HG02981 (cell line): ENCODE measurements at regions not wholly inside any gene's neighbourhood (a gene's known extent, or its start where the extent isn't known, plus 50 kb on each side); places are given as distances from the start of the nearest gene placed in this dataset.
"Not testable (repeated sequence)": the region's sequence is repeated elsewhere in the genome, so short reads cannot be mapped to it uniquely, and the experiment has no call there.

Experiments used
- ATAC-seq: cut with Tn5 transposase; IDR thresholded peaks from one replicate; pipeline ENCODE4 v1.9.1; 2021; ENCODE audit warnings: mild to moderate bottlenecking, moderate library complexity; ENCODE audit not compliant: unreplicated experiment

- no peak for ATAC-seq
Observed at GRCh38 chr13:97520061-97520460, 86.1 kb downstream of the RAP2A start.

DNA sequence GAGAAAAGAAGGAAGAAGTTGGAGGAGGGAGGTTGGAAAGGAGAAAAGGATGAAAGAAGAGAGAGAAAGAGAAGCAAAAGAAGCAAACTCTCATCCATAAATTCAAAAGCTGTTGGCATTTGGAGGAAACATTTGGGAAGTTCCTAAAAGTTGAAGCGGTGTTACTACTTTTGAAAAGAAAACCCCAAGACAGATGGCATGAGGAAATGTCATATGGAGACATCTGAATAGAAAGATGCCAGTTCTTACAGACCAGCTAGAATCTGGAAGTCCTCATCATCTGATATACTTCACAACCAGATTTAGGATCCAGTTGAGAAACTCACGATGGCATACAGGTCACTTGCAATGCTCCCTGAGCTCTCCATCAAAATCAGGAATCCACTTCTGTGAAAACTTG is 86.9 kb downstream of the RAP2A start:
- ATAC-seq: no peak

DNA sequence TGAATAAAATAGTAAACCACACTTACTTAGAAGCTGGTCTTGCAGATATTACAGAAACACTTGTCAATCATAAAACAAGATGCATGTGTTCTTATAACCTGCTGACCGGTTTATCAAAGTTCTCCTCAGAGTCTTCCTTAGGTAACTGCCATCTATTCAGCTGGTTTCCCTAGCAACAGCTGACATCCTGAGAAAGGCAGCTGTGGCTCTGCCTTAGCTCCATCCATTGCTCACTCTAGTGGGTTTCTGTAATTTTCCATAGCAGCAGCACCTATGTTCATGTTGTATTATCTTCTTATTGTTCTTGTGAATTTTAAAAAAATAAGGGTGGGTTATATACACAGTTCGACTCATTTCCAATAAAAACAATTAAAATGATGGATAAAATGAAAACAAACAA is 87.8 kb downstream of the RAP2A start:
- no peak for ATAC-seq

- ATAC-seq: no peak
Observed at GRCh38 chr13:97522243-97522642, 88.3 kb downstream of the RAP2A start.

DNA sequence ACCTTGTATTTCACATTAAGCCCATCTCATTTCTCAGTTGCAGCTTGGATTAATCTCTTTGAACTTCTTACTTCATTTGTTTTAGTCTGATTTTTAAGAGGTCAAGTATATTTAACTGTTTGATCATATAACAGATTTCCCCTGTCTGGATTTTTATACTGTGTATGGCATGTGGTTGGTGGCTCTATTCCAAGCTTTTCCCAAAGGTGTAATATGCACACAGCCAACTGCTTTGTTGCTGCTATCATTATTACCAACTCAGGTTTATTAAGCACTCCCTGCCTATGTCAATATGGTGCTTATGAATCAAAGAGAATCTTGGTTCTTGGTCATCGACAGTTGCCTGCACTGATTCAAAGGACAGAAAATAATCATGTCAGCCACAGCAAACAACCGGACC is 92.6 kb downstream of the RAP2A start:
- ATAC-seq: no peak

DNA sequence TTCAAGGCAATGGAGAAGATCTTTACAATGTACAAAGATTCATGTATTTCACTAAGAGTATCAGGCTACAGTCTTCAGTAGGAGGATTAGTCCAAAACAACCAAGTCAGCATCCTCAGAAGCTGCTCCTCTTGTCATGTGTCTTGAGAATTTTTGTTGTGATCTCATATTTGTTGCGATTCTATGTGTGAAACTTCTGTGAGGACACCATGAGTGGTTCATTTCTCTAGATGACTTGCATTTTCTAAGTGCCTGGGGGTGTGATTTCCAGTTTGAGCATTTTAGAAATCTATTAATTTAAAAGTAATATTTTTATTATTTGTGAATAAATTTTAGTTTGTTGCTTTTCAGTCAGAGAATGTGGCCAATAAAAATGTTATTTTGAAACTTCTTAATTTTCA is 94.5 kb downstream of the RAP2A start:
- ATAC-seq: no peak

GRCh38 chr13:97534540-97534939 is 100.6 kb downstream of the RAP2A start:
- ATAC-seq: no peak

DNA sequence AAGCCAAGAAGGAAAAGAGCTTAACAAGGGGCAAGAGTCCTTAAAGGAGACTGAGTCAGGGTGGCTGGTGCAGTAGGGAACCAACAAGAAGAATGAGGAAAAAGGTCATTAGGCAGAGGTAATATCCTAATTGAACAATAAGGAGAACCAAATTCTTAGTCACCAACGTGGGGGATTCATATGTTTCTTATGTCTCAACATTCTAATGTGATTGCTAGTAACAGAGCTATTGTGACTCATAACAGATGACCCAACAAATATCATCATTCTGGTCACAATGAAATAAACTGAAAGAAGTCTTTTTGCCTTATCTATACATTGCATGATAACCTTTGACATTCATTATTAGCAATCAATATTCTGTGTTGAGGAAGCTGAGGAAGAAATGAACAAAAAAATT is 101.6 kb downstream of the RAP2A start:
- ATAC-seq: no peak

- peak; percentile 65 for ATAC-seq
Observed at GRCh38 chr13:97537110-97537509, 103.1 kb downstream of the RAP2A start.

DNA sequence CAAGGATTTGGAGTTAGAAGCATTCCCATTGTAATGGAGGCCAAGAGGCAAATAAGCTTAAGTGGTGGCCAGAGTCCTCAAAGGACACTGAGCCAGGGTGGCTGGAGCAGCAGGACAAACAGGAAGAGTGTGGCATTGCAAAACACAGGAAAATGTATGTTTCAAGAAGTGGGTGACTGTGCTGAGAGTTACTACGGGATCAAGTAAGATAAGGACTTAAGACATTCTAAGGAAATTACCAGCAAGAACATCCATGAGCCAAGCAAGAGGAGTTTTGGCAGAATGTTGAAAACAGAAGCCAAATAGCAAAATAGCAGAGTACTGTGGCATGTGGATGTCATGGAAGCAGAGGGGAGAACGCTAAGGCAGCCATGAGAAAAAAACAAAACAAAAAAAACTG is 104.2 kb downstream of the RAP2A start:
- ATAC-seq: no peak

DNA sequence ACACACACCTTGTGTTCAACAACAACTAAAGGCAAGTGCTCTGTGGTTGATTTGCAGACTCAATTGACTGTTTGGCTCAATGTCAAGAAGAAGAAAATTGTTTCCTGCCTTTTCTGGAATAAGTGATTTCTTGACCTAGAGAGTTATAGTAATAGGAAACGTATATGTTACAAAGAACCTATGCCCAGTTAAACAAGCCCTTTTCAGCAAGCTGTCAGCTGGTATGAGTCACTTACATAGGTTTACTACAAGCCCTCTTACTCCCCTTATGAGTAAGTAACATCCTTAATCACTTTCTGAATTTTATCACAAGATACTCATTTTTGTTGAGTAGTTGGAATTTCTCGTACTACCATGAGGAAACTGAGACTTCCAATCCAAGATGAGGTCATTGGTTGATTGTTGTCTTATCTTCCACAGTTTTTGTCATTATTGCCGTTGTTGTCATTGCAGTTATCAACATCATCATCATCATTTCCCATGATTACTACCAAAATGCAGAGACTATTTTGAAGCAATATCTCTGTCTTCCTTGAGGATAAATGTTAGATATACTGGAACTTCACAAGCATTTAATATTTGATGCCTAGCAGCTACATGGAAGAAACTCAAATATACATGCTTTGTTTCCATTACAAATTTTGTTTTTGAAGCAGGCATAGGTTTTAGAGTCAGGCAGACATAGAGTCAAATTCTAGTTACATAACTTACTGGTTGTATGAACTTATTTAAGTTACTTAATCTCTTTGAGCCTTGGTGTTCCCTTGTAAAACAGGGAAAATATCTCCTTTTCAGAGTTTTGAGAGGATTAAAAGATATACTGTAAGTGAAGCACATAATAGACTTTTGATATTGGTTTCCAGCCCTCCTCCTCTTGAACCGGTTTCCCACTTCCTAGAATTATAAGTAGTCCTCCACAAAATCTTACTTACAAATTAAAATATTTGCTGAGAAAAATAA is 106.0 kb downstream of the RAP2A start:
- ATAC-seq: peak; percentile 60

GRCh38 chr13:97540696-97541095 is 106.7 kb downstream of the RAP2A start:
- ATAC-seq: no peak

DNA sequence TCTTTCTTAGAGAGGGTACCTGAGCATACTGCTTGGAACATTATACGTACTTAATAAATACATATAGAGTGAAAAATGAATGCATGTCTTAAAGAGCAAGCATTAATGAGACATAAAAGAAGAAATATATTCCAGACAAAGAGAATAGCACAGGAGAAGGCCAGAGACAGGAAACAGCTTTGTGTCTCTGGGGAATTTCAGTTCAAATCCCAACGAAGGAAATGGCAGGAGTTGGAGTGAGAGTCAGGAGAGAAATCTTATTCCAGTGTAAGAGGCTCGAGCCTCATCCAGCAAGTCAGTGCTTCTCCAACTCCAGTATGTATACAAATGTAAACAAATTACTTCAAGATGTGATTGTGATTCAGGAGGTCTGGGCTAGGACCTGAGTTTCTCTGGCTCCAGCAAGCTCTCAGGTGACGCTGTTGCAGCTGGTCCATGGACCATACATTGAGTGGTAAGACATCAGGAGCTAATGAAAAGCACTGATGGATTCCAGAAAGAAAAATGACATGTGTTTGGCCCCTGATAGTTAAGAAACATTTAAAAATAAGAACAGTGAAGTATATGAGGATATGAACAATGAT is 108.2 kb downstream of the RAP2A start:
- ATAC-seq: no peak

DNA sequence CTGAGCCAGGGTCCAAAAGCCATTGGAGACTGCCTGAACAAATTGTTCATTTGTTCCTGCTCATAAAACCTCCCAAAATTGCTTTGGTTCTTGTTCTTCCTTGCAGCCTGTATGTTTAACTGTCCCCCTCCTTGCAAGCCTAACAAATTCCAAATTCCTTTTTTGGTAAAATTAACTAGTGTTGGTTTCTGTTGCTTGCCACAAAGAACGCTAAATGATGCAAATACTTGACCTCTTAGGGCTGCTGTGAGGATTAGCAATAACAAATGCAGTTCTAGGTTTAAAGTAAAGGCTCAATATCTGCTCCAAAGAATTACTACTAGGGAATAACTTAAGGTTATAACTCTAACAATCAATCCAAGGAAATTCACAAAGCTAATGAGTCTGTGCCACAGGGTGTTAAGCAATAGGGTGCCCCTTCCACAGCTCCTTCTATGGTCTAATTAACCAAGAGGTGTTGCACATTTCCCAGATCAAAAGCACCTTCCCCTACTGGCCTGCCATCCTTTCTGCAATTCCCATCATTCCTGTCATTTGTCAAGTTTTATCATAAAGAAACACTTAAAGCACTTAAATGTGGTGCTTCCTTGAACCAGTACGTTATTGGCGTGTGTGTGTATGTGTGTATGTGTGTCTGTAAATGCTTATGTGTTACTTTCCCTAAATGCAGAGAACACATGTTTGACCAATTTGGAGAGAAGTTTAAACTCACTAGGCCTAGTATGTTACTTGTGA is 110.2 kb downstream of the RAP2A start:
- ATAC-seq: no peak

- not testable (repeated sequence) for ATAC-seq
Observed at GRCh38 chr13:97544971-97545499, 111.1 kb downstream of the RAP2A start.

- no peak for ATAC-seq
Observed at GRCh38 chr13:97548138-97548537, 114.2 kb downstream of the RAP2A start.

GRCh38 chr13:97548711-97549110 is 114.7 kb downstream of the RAP2A start:
- ATAC-seq: no peak

- ATAC-seq: no peak
Observed at GRCh38 chr13:97549201-97549600, 115.2 kb downstream of the RAP2A start.

- no peak for ATAC-seq
Observed at GRCh38 chr13:97554496-97554895, 120.5 kb downstream of the RAP2A start.

DNA sequence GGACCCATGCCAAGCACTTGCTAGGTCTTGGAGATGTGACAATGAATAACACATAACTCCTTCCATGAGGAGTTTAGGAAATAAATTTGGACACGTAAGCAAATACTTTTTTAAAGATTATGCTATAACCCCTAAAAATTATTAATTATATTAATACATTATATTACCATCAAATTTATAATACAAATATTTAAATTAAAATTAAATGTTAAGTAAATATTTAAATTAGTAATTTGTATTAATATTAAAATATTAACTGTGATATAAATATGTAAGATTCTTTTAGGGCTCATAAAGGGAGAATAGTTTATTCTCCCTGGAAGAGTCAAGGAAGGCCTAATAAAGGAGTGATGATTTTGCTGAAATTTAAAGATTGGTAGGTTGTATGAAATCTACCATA is 121.1 kb downstream of the RAP2A start:
- no peak for ATAC-seq

DNA sequence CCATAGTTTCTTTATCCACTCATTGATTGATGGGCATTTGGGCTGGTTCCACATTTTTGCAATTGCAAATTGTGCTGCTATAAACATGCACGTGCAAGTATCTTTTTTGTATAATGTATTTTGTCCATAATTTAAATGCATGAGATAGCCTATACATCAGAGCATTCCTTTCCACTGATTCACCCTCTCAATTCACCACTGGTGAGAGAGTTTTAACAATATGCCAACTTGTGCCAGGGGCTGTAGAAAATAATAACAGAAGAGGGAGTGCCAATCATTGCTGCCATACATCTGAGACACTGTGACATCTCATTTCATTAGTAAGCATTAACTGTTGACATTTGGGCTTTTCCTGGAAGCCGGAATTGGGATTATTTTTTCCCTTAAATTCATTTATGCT is 125.1 kb downstream of the RAP2A start:
- ATAC-seq: no peak
